Liver (tissue), 3 donors: ENCODE measurements at regions not wholly inside any gene's neighbourhood (a gene's known extent, or its start where the extent isn't known, plus 50 kb on each side); places are given as distances from the start of the nearest gene placed in this dataset.

Source experiments
- ATF3 ChIP-seq: IDR thresholded peaks from 2 replicates; pipeline ENCODE4 v1.6.1; 2016; ENCODE audit warnings: antibody characterized with exemption
- CTCF ChIP-seq: fragments of 150-350 bp; IDR thresholded peaks from 2 replicates; pipeline ENCODE4 v1.5.1; 2017; ENCODE audit warnings: improper control_type of control experiment, low read depth, low read length; ENCODE audit not compliant: missing input control
- FOXA1 ChIP-seq: IDR thresholded peaks from 2 replicates; pipeline ENCODE4 v1.6.1; 2016; ENCODE audit warnings: antibody characterized with exemption
- FOXA2 ChIP-seq: IDR thresholded peaks from 2 replicates; pipeline ENCODE4 v1.6.1; 2016; ENCODE audit warnings: antibody characterized with exemption
- GABPA ChIP-seq, 2 donors: IDR thresholded peaks in 1 of 2; conservative IDR thresholded peaks in 1 of 2; 2 replicates each; pipeline ENCODE4 v1.6.1; 2016; ENCODE audit warnings: antibody characterized with exemption in 2 of 2, mild to moderate bottlenecking in 1 of 2, moderate library complexity in 1 of 2
- HNF4G ChIP-seq: IDR thresholded peaks from 2 replicates; pipeline ENCODE4 v1.6.1; 2016; ENCODE audit warnings: antibody characterized with exemption
- JUND ChIP-seq, 2 donors: IDR thresholded peaks; 2 replicates each; pipeline ENCODE4 v1.6.1; 2016; ENCODE audit warnings: antibody characterized with exemption in 2 of 2
- MAX ChIP-seq: IDR thresholded peaks from 2 replicates; pipeline ENCODE4 v1.6.1; 2016; ENCODE audit warnings: antibody characterized with exemption
- RAD21 ChIP-seq, 2 donors: IDR thresholded peaks; 2 replicates each; pipeline ENCODE4 v1.6.1; 2016; ENCODE audit warnings: antibody characterized with exemption in 2 of 2, mild to moderate bottlenecking in 2 of 2
- REST ChIP-seq: IDR thresholded peaks from 2 replicates; pipeline ENCODE4 v1.6.1; 2016; ENCODE audit warnings: antibody characterized with exemption, mild to moderate bottlenecking
- SP1 ChIP-seq: IDR thresholded peaks from 2 replicates; pipeline ENCODE4 v1.6.1; 2018; ENCODE audit warnings: antibody characterized with exemption, mild to moderate bottlenecking
- TAF1 ChIP-seq: conservative IDR thresholded peaks from 2 replicates; pipeline ENCODE4 v1.6.1; 2016; ENCODE audit warnings: antibody characterized with exemption, mild to moderate bottlenecking
- ZBTB33 ChIP-seq: IDR thresholded peaks from 2 replicates; pipeline ENCODE4 v1.6.1; 2016; ENCODE audit warnings: antibody characterized with exemption
- donor health status: healthy.
- donor health status: healthy.

- no peak for TF ChIP-seq CTCF
- TF ChIP-seq TAF1: no peak
- TF ChIP-seq HNF4G: no peak
- TF ChIP-seq SP1: no peak
- no peak for TF ChIP-seq FOXA2
- no peak for TF ChIP-seq RAD21 (IDR thresholded peaks at IDR 0.05)
- TF ChIP-seq ATF3: no peak
- no peak for TF ChIP-seq FOXA1
- no peak for TF ChIP-seq MAX
- TF ChIP-seq JUND (IDR thresholded peaks at IDR 0.05): no peak
- TF ChIP-seq ZBTB33: no peak
- no peak for TF ChIP-seq REST
- no peak for TF ChIP-seq GABPA (IDR thresholded peaks at IDR 0.05 in 1 of 2, conservative IDR thresholded peaks at IDR 0.05 in 1 of 2)
Measured at GRCh38 chr9:12915366-12915954, 140.6 kb downstream of the LURAP1L start.
